Vagina (tissue), 2 donors: ENCODE measurements at regions not wholly inside any gene's neighbourhood (a gene's known extent, or its start where the extent isn't known, plus 50 kb on each side); places are given as distances from the start of the nearest gene placed in this dataset.

Source experiments
- POLR2A ChIP-seq, 2 donors: fragments of 450-650 bp; IDR thresholded peaks; one replicate each; pipeline ENCODE4 v1.6.1; 2017; ENCODE audit warnings: antibody characterized with exemption in 2 of 2, mild to moderate bottlenecking in 2 of 2, moderate library complexity in 2 of 2
- POLR2AphosphoS5 ChIP-seq, 2 donors: sonication (generic); formaldehyde crosslinking; IDR thresholded peaks; one replicate each; pipeline ENCODE4 v1.9.0; 2017; ENCODE audit warnings: antibody characterized with exemption in 2 of 2, mild to moderate bottlenecking in 2 of 2, low read depth in 1 of 2; ENCODE audit not compliant: insufficient read depth in 1 of 2
- TF ChIP-seq, protein P1 (sequence below), 3 experiments: fragments of 450-650 bp in 2 of 3; fragments of 200-600 bp in 1 of 3; sonication (generic) in 1 of 3; IDR thresholded peaks; one replicate each; pipeline ENCODE4 v1.5.1; 2017 to 2019; ENCODE audit warnings: antibody characterized with exemption in 3 of 3, mild to moderate bottlenecking in 2 of 3, moderate library complexity in 2 of 3

DNA sequence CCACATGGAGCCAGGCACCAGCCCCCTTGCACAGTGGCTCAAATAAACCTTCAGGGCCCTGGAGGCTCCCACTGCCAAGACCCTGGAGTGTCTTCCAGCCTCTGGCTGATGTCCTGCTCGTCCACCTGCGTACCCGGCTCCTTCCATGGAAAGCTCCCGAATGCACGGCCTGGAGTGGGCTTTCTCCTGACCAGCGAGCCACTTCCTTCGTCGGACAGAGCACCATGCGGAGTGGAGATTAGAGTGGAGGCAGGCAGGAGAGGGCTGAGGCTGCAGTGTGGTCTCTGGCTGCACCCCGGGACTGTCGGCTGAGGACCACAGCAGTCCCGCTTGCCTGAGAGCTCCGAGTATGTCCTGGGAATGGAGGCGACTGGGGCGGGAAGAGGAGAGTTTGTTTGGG is 93.7 kb upstream of the SFSWAP start:
- TF ChIP-seq POLR2A (IDR thresholded peaks at IDR 0.05) = no peak
- TF ChIP-seq, protein P1, sequence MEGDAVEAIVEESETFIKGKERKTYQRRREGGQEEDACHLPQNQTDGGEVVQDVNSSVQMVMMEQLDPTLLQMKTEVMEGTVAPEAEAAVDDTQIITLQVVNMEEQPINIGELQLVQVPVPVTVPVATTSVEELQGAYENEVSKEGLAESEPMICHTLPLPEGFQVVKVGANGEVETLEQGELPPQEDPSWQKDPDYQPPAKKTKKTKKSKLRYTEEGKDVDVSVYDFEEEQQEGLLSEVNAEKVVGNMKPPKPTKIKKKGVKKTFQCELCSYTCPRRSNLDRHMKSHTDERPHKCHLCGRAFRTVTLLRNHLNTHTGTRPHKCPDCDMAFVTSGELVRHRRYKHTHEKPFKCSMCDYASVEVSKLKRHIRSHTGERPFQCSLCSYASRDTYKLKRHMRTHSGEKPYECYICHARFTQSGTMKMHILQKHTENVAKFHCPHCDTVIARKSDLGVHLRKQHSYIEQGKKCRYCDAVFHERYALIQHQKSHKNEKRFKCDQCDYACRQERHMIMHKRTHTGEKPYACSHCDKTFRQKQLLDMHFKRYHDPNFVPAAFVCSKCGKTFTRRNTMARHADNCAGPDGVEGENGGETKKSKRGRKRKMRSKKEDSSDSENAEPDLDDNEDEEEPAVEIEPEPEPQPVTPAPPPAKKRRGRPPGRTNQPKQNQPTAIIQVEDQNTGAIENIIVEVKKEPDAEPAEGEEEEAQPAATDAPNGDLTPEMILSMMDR (IDR thresholded peaks at IDR 0.05) = no peak
- no peak for TF ChIP-seq POLR2AphosphoS5 (IDR thresholded peaks at IDR 0.05; ENCODE audit: insufficient read depth in 1 of 2, low read depth in 1 of 2)
